ENCODE measurements at regions not wholly inside any gene's neighbourhood (a gene's known extent, or its start where the extent isn't known, plus 50 kb on each side); places are given as distances from the start of the nearest gene placed in this dataset.

DNA sequence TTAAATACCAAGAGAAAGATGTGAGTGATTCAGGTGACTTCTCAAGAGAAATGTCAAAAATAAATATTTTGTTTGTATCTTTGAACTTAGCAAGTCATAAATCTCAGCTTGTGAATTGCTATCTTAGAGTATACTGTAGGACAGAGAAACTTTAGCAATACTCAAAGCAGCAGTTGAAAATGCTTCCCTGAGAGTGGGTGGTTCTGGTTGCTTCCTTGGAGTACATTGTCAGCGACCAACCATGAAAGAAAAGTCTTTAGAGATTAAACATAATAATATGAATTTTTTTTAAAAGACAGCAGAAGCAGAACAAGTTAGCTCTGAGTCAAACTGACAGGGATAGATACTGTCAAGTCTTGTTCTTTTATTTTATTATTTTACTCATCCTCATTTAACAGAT, 86.8 kb upstream of the OSBPL8 start:
- H3K4me3 ChIP-seq (replicated peaks; ENCODE audit: low read depth, low read length), result no peak overlapping the region
- TF ChIP-seq, protein P1, sequence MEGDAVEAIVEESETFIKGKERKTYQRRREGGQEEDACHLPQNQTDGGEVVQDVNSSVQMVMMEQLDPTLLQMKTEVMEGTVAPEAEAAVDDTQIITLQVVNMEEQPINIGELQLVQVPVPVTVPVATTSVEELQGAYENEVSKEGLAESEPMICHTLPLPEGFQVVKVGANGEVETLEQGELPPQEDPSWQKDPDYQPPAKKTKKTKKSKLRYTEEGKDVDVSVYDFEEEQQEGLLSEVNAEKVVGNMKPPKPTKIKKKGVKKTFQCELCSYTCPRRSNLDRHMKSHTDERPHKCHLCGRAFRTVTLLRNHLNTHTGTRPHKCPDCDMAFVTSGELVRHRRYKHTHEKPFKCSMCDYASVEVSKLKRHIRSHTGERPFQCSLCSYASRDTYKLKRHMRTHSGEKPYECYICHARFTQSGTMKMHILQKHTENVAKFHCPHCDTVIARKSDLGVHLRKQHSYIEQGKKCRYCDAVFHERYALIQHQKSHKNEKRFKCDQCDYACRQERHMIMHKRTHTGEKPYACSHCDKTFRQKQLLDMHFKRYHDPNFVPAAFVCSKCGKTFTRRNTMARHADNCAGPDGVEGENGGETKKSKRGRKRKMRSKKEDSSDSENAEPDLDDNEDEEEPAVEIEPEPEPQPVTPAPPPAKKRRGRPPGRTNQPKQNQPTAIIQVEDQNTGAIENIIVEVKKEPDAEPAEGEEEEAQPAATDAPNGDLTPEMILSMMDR (IDR thresholded peaks at IDR 0.05; ENCODE audit: low read depth, low read length, missing control alignments), result no peak
- DNase-seq (ENCODE audit: extremely low read depth, low read depth), result no peak

DNA sequence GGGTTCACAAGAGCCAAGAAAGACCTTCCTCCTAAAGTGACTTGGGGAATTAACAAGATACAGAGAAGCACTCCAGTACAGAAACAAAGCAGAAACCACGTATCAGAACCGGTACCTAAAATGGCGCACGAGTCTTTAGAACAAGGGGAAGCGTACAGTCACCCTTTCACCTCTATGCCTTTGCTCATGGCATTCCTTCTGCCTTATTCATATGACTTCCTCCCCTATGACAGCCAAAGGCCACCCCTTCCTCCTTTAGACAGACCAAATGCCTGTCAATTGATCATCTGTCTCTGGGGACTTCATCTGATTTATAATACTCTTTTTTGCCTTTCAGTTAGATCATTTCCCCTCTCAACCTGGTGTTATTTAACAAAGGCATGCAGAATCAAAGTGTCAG, 89.5 kb upstream of the OSBPL8 start:
- TF ChIP-seq, protein P1 (IDR thresholded peaks at IDR 0.05; ENCODE audit: low read depth, low read length, missing control alignments), result no peak
- no peak for DNase-seq (ENCODE audit: extremely low read depth, low read depth)
- no peak overlapping the region for H3K4me3 ChIP-seq (replicated peaks; ENCODE audit: low read depth, low read length)

DNA sequence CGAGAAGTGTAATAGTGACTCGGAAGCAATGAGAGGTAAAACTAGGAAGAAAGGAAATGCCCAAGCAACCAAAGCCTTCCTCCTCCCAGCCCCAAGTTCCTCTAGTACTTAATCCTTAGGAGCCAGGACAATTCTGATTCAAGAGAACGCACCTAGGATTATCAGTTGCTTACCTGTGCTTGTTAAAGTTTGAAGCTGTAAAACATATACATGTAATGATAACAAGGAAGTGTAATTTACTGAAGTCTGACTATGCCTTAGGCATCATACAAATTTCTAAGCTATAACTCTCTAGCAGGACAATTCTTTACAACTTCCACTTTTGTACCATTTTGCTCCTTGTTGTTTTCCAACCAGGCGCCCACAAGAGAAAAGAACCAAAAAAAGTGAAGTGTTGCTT, 92.8 kb upstream of the OSBPL8 start:
- TF ChIP-seq, protein P1 (IDR thresholded peaks at IDR 0.05; ENCODE audit: low read depth, low read length, missing control alignments), result no peak
- no peak overlapping the region for H3K4me3 ChIP-seq (replicated peaks; ENCODE audit: low read depth, low read length)
- no peak for DNase-seq (ENCODE audit: extremely low read depth, low read depth)

DNA sequence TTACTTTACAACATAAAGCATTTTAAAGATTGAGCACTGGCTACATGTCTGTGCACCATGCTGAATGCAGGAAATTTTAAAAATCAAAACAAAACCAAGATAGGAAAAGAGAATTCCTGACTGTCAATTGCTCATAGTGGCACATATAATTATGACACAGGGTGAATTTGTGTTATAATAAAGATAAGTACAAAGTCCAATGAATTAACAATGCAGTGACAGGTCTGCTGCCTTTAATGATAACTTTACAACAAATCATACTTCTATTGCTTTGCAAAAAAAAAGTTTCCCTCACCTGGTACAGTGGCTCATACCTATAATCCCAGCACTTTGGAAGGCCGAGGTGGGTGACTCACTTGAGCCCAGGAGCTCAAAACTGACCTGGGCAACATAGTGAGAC, 93.8 kb upstream of the OSBPL8 start:
- DNase-seq (ENCODE audit: extremely low read depth, low read depth), result no peak
- TF ChIP-seq, protein P1 (IDR thresholded peaks at IDR 0.05; ENCODE audit: low read depth, low read length, missing control alignments), result no peak
- no peak overlapping the region for H3K4me3 ChIP-seq (replicated peaks; ENCODE audit: low read depth, low read length)

DNA sequence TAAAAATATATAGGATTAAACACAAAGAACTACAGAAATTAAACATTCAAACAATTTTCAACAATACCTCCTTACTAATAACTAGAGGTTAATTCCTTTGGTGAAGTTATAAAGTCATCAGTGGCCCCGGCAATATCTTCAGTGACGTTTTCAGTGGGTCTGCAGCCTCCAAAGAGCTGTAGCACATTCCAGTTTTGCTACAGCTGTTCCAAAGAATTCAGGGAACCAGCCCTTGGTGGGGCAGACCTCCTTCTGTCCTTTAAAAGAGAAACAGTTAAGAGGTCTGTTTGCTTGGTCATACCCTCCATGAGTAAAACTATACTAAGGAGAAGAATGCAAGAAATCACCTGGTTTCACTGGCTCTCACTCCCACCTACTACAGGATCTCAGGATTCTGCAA, 99.2 kb upstream of the ZDHHC17 start:
- H3K4me3 ChIP-seq (replicated peaks; ENCODE audit: low read depth, low read length), result no peak overlapping the region
- no peak for DNase-seq (ENCODE audit: extremely low read depth, low read depth)
- TF ChIP-seq, protein P1 (IDR thresholded peaks at IDR 0.05; ENCODE audit: low read depth, low read length, missing control alignments), result no peak

DNA sequence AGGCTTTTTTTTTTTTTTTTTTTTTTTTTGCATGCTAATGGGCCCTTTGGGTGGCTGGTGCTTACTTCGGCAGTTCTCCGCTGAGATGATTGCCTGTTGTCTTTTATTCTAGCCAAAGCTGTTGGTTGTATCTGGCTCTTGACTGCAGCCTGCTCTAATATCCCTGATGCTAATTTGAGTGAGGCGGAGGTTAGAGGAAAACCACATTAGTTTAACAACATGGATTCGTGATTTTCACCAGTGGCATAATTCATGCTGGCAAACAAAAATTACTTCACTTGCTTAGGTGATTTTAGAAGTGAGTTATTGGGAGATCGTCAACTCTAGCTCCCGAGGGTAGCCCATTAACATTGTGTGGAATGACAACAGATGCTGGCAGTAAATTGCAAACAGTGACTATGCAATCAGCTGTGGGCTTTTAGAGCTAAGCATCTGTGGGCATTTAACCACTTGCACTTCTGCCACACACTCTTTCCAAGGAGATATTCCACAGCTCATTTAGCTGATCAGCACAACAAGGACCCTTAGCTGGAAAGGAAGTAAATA, 97.6 kb upstream of the ZDHHC17 start:
- TF ChIP-seq, protein P1 (IDR thresholded peaks at IDR 0.05; ENCODE audit: low read depth, low read length, missing control alignments), result no peak
- no peak overlapping the region for H3K4me3 ChIP-seq (replicated peaks; ENCODE audit: low read depth, low read length)
- DNase-seq (ENCODE audit: extremely low read depth, low read depth), result no peak

DNA sequence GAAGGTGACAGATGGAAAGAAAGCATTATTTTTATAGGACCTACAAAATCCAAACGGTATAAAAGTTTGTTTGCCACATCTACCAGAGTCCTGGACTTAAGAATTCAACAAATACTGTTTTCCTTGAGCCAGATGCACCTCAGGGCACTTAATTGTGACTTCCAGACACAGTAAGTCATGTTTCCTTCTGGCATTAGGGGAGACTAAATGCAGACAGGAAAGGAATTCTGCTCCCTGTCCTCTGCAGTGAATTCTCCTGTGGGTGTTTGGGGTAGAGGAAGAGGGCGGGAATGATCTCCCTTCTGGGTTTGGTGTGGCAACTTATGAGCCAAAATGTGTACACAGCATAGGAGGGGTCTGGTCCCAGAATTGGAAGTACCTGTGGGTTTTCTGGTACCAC, 93.9 kb upstream of the ZDHHC17 start:
- no peak overlapping the region for H3K4me3 ChIP-seq (replicated peaks; ENCODE audit: low read depth, low read length)
- no peak for DNase-seq (ENCODE audit: extremely low read depth, low read depth)
- TF ChIP-seq, protein P1 (IDR thresholded peaks at IDR 0.05; ENCODE audit: low read depth, low read length, missing control alignments), result no peak

All from HFF-Myc (cell line).